Peyer's patch (tissue), 4 donors: ENCODE measurements at regions not wholly inside any gene's neighbourhood (a gene's known extent, or its start where the extent isn't known, plus 50 kb on each side); places are given as distances from the start of the nearest gene placed in this dataset.
"Not testable (repeated sequence)": the region's sequence is repeated elsewhere in the genome, so short reads cannot be mapped to it uniquely, and the experiment has no call there.

ENCODE experiments used
- DNase-seq, 3 donors: peaks; one replicate each; pipeline ENCODE4 v3.0.0-alpha.2; 2017 to 2019
- H3K27ac ChIP-seq, 4 donors: fragments of 200-600 bp; sonication (generic); one replicate each; pipeline ENCODE4 v1.5.1; 2016 to 2019
- H3K27me3 ChIP-seq, 2 donors: fragments of 200-600 bp; sonication (generic); one replicate each; pipeline ENCODE4 v1.5.1; 2019
- H3K36me3 ChIP-seq, 3 donors: fragments of 200-600 bp; sonication (generic); one replicate each; pipeline ENCODE4 v1.5.1; 2016 to 2019
- H3K4me1 ChIP-seq, 4 donors: fragments of 200-600 bp; sonication (generic); one replicate each; pipeline ENCODE4 v1.5.1; 2016 to 2019
- H3K4me3 ChIP-seq, 4 donors: fragments of 200-600 bp; sonication (generic); 1 replicate in 3 of 4; 2 replicates in 1 of 4; pipeline ENCODE4 v1.5.1; 2016 to 2019; ENCODE audit warnings: mild to moderate bottlenecking in 1 of 4
- H3K9me3 ChIP-seq, 4 donors: fragments of 200-600 bp; sonication (generic); one replicate each; pipeline ENCODE4 v1.5.1; 2016 to 2019; ENCODE audit warnings: mild to moderate bottlenecking in 1 of 4
- POLR2A ChIP-seq, 2 donors: fragments of 450-650 bp; IDR thresholded peaks; one replicate each; pipeline ENCODE4 v1.5.1; 2017; ENCODE audit warnings: antibody characterized with exemption in 2 of 2, mild to moderate bottlenecking in 2 of 2, moderate library complexity in 2 of 2
- TF ChIP-seq, protein P1 (sequence below), 6 experiments: fragments of 450-650 bp in 4 of 6; fragments of 200-600 bp in 2 of 6; sonication (generic) in 1 of 6; IDR thresholded peaks; one replicate each; pipeline ENCODE4 v1.5.1; 2017 to 2019; ENCODE audit warnings: antibody characterized with exemption in 6 of 6, mild to moderate bottlenecking in 3 of 6, moderate library complexity in 1 of 6

DNA sequence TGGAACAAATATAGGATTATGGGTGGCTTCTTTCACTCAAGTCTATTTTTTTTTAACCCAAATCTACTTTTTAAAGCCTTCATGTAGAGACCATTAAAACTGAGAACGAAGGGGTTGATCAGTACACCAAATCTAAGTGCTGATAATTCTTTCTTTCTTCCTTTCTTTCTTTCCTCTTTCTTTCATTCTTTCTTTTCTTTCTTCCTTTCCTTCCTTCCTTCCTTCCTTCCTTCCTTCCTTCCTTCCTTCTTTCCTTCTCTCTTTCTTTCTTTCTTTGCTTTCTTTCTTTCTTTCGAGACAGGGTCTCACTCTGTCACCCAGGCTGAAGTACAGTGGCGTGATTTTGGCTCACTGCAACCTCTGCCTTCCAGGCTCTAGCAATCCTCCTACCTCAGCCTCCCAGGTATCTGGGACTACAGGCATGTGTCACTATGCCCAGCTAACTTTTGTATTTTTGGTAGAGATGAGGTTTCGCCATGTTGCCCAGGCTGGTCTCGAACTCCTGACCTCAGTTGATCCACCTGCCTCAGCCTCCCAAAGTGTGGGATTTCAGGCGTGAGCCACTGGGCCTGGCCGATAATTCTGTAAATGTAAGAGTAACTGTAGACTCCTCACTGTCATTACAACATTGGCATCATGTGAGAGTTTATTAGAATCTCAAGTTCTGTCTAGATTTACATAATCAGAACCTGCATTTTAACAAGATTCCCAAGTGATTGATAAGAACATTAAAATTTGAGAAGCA, 236.4 kb downstream of the TFEC start:
- TF ChIP-seq POLR2A (IDR thresholded peaks at IDR 0.05), result no peak
- TF ChIP-seq, protein P1, sequence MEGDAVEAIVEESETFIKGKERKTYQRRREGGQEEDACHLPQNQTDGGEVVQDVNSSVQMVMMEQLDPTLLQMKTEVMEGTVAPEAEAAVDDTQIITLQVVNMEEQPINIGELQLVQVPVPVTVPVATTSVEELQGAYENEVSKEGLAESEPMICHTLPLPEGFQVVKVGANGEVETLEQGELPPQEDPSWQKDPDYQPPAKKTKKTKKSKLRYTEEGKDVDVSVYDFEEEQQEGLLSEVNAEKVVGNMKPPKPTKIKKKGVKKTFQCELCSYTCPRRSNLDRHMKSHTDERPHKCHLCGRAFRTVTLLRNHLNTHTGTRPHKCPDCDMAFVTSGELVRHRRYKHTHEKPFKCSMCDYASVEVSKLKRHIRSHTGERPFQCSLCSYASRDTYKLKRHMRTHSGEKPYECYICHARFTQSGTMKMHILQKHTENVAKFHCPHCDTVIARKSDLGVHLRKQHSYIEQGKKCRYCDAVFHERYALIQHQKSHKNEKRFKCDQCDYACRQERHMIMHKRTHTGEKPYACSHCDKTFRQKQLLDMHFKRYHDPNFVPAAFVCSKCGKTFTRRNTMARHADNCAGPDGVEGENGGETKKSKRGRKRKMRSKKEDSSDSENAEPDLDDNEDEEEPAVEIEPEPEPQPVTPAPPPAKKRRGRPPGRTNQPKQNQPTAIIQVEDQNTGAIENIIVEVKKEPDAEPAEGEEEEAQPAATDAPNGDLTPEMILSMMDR (IDR thresholded peaks at IDR 0.05), result no peak
- no peaks in the 10 kb centered on the region for H3K4me1 ChIP-seq
- no peaks in the 10 kb centered on the region for H3K36me3 ChIP-seq
- no peaks in the 10 kb centered on the region for H3K9me3 ChIP-seq
- DNase-seq, result no peak
- no peaks in the 10 kb centered on the region for H3K27me3 ChIP-seq
- no peak overlapping the region for H3K4me3 ChIP-seq
- no peak overlapping the region for H3K27ac ChIP-seq

DNA sequence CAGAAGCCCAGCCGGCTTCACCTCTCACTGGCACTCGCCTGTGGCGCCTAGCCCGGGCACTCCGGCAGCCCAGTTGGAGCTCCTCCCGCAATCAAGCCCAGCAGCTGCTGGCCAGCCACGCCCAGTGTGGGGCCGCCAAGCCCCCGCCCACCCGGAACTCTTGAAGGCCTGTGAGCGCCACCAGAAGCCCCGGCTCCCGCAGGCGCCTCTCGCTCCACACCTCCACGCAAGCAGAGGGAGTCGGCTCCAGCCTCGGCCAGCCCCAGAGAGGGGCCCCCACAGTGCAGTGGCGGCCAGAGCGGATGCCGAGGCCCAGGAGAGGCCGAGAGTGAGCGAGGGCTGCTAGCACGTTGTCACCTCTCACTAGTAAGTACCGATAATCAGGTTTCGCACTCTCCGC, 240.7 kb downstream of the TFEC start:
- no peaks in the 10 kb centered on the region for H3K9me3 ChIP-seq
- no peak for DNase-seq
- H3K27me3 ChIP-seq, result no peaks in the 10 kb centered on the region
- no peaks in the 10 kb centered on the region for H3K4me1 ChIP-seq
- H3K4me3 ChIP-seq, result no peak overlapping the region
- no peak for TF ChIP-seq POLR2A (IDR thresholded peaks at IDR 0.05)
- TF ChIP-seq, protein P1 (IDR thresholded peaks at IDR 0.05), result no peak
- H3K27ac ChIP-seq, result no peak overlapping the region
- no peaks in the 10 kb centered on the region for H3K36me3 ChIP-seq

DNA sequence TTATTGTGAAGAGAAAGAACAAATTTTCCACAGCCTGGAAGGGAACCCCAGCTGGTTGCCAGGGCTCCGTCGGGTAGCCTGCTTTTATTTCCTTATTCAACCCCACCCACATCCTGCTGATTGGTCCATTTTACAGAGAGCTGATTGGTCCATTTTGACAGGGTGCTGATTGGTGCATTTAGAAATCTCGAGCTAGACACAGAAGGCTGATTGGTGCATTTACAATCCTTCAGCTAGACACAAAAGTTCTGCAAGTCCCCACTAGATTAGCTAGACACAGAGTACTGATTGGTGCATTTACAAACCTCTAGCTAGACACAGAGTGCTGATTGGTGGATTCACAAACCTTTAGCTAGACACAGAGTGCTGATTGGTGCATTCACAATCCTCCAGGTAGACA, 241.1 kb downstream of the TFEC start:
- not testable (repeated sequence) for H3K4me3 ChIP-seq, H3K36me3 ChIP-seq

DNA sequence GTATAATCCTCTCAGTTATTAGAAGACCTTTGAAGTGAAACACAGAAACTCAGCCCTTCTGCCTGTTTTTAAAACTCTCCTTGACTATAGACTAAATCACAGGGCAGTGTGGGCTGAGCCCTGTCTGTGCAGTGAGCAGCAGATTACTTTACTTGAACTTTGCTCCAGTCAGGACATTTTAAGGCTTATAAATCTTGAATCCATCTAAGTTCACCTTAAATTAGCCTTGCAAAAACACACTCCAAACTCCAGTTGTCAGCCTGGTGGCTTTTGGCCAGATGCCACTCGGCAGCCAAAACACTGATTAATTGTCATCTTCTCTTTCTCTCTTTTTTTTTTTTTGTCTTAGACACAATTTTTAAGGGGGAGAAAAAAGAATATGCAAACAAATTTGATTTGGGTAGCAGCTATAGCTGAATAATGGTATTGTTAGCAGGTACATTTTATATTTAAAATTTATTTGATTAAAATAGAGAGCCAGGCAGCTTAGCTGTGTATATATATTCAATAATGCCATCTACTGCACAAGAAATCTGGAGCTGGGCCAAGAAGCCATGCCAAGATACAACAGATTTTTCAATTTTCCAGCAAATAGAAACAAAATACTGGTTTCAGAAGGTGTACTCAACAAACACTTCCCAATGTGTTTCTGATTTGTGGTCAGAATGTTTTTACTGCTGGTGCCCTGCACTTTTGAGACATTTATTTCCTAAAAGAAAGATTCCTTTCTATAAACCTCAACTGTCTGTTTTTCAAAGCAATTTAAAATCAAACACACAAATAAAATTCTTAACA, 247.7 kb downstream of the TFEC start:
- no peak overlapping the region for H3K4me3 ChIP-seq
- TF ChIP-seq, protein P1 (IDR thresholded peaks at IDR 0.05), result no peak
- no peak for TF ChIP-seq POLR2A (IDR thresholded peaks at IDR 0.05)
- no peaks in the 10 kb centered on the region for H3K4me1 ChIP-seq
- H3K9me3 ChIP-seq, result no peaks in the 10 kb centered on the region
- H3K27me3 ChIP-seq, result no peaks in the 10 kb centered on the region
- DNase-seq, result no peak
- no peaks in the 10 kb centered on the region for H3K36me3 ChIP-seq
- H3K27ac ChIP-seq, result no peak overlapping the region

More for the DNA sequence above, 241.1 kb downstream of the TFEC start:
- not testable (repeated sequence) for H3K27ac ChIP-seq, H3K4me1 ChIP-seq, H3K9me3 ChIP-seq, DNase-seq, H3K27me3 ChIP-seq

DNA sequence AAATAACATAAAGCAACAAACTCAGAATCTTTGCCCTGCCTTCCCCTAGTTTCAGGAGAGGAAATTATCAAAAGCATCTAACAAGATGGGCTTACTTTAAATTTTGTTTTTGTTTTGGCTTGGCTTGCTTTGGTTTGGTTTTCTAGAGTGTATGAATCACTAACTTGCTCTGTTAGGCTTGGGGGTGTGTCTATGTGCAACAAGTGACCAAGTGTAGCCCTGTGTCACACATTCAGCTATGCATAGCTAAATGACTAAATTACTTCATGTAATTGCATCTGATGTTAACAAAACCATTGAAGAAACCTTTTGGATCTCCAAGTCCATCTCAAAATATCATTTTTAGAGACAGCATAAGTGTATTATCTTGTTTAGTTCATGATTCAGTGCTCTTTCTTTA, 251.0 kb downstream of the TFEC start:
- Histone ChIP-seq H3K27ac (no peak overlapping the region), H3K27me3 (no peaks in the 10 kb centered on the region), H3K4me1 (no peaks in the 10 kb centered on the region), H3K36me3 (no peaks in the 10 kb centered on the region), H3K4me3 (no peak overlapping the region), H3K9me3 (no peaks in the 10 kb centered on the region)
- DNase-seq, result no peak
- TF ChIP-seq, protein P1 (IDR thresholded peaks at IDR 0.05), result no peak
- no peak for TF ChIP-seq POLR2A (IDR thresholded peaks at IDR 0.05)

DNA sequence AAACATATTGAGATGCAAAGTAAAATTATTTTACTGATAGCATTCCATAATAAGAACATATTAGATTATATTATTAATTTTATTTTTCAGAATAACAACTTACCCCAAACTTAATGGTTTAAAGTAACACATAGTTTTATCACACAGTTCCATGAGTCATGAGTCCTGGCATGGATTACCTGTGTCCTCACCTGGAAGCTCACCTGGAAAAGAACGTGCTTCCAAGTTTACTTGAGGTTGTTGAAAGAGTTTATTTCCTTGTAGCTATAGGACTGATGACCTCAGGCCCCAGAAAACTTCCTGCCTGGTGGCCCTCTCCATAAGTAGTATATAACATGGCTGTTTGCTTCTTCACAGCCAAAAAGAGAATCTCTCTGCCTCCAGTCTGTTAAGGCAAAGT, 254.6 kb downstream of the TFEC start:
- DNase-seq, result peak in 1 of 3 donors; percentile 51
- Histone ChIP-seq H3K36me3 (no peaks in the 10 kb centered on the region), H3K9me3 (no peaks in the 10 kb centered on the region), H3K27ac (no peak overlapping the region), H3K4me1 (no peaks in the 10 kb centered on the region), H3K4me3 (no peak overlapping the region), H3K27me3 (no peaks in the 10 kb centered on the region)
- no peak for TF ChIP-seq POLR2A (IDR thresholded peaks at IDR 0.05)
- TF ChIP-seq, protein P1 (IDR thresholded peaks at IDR 0.05), result no peak
